Sciatic nerve (tissue), 2 donors: ENCODE measurements at regions not wholly inside any gene's neighbourhood (a gene's known extent, or its start where the extent isn't known, plus 50 kb on each side); places are given as distances from the start of the nearest gene placed in this dataset.

Experiments used
- ATAC-seq: fragments of 200-7000 bp; cut with Tn5 transposase; one replicate; pipeline ENCODE4 v1.9.1; 2020; ENCODE audit warnings: mild to moderate bottlenecking, moderate library complexity
- DNase-seq: peaks from one replicate; pipeline ENCODE4 v3.0.0-alpha.2; 2020; ENCODE audit warnings: low spot score
- intact Hi-C: fragments of 100-400 bp; cut with DNase I; formaldehyde crosslinking; loops from one replicate; pipeline ENCODE4 v1.14.2; 2022
- donor health status: DM: no; HTN: no; CAD: no.
- donor health status: DM: no; HTN: no; CAD: no.

GRCh38 chr17:5775098-5775497 lies 190.8 kb upstream of the NLRP1 start:
- ATAC-seq (no peak), DNase-seq (no peak)
- intact Hi-C loops: no loop called here

GRCh38 chr17:5780476-5780875 lies 196.2 kb upstream of the NLRP1 start:
- ATAC-seq: no peak
- DNase-seq: no peak
- intact Hi-C loops: no loop called here

DNA sequence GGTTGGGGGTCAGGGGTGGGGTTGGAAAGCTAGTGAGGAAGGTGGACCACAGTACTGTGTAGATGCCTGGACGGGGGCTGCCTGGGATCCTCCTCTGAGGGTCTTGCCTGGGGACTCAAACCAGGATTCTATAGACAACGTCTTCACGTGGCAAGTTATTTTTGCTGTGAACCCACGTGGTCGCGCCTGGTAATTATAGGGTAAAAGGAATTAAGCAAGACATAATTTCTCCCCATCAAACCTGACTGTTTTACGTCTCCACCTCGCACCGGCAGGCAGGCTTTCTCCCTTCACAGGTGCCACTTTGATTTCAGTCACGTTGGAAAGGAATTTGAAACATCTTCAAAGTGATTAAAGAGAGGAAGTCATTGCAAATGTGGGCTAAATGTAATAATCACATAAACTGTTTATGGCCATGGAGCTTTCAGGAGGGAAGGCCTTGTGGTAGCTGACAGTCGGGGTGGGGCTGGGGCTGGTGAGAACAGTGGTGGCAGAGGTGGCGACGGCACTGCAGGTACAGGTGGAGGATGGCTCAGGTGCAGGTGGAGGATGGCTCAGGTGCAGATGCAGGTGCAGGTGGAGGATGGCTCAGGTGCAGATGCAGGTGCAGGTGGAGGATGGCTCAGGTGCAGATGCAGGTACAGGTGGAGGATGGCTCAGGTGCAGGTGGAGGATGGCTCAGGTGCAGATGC lies 197.1 kb upstream of the NLRP1 start:
- intact Hi-C loops: no loop called here
- no peak for DNase-seq
- ATAC-seq: no peak

DNA sequence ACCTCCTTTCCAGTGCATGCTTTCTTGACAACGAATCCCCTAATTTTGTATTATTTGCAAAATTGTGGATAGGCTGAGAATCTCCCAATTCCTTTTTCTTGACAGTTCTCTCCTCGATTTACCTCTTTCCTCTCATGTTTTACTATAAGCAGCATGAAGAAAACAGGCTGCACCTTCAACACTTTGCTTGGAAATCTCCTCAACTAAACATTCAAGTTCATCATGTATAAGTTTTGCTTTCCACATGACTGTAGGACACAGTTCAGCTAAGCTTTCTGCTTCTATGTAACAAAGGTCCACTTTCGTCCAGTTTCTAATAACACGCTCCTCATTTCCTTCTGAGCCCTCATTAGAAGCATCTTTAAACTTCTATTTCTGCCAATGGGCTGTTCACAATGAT lies 199.0 kb upstream of the NLRP1 start:
- ATAC-seq (no peak), DNase-seq (no peak)
- intact Hi-C loops: no loop called here

GRCh38 chr17:5783851-5784250 lies 199.5 kb upstream of the NLRP1 start:
- intact Hi-C loops: no loop called here
- no peak for ATAC-seq
- DNase-seq: no peak

GRCh38 chr17:5784791-5785190 lies 200.5 kb upstream of the NLRP1 start:
- no peak for ATAC-seq
- intact Hi-C loops: no loop called here

GRCh38 chr17:5785338-5785737 lies 201.0 kb upstream of the NLRP1 start:
- intact Hi-C loops: no loop called here
- DNase-seq: no peak

More at GRCh38 chr17:5784791-5785190, 200.5 kb upstream of the NLRP1 start:
- DNase-seq: no peak

GRCh38 chr17:5785867-5786509 lies 201.7 kb upstream of the NLRP1 start:
- intact Hi-C loops: no loop called here
- DNase-seq (no peak), ATAC-seq (no peak)

More at GRCh38 chr17:5785338-5785737, 201.0 kb upstream of the NLRP1 start:
- ATAC-seq: no peak

- intact Hi-C loops: no loop called here
- ATAC-seq (no peak), DNase-seq (no peak)
These were observed 202.2 kb upstream of the NLRP1 start for GRCh38 chr17:5786510-5786875.

GRCh38 chr17:5788266-5788900 lies 204.1 kb upstream of the NLRP1 start:
- ATAC-seq: no peak
- DNase-seq: no peak
- intact Hi-C loops: no loop called here

DNA sequence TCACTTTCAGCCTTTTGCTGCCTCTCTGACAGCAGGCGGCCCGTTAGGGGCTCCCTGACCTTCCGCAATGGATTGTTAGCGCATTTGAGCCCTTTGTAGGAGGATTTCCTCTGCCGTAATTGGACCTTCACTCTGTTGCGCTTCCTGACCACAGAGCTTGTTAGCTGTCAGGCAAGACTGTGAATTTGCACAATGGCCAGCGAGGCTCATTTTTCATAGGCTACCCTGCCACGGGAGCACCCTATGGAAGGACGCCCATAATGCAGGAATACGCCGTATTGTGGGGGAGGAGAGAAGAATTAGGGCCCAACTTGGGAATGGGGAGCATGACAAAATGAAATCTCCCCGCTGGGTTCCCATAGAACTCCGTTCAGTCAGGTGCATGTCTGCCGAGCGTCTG lies 205.2 kb upstream of the NLRP1 start:
- intact Hi-C loops: no loop called here
- DNase-seq (no peak), ATAC-seq (no peak)

DNA sequence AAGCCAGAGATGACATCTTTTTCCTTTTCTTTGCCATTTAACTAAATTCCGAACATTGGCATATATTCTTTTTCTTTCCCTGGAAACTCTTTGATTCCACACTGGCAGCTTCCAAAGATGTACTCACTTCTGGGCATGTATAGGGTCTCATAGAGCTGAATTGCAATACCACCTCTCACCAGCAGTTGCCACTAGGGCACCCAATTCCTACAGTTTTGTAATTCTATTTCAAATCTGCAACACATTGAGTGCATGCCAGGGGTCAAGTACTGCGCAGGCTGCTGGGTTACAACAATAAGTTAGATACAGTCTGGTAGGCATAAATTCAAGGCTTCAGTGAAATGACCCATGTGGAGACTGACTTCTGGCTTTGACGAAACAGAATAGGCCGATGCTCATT lies 208.8 kb upstream of the NLRP1 start:
- intact Hi-C loops: no loop called here
- ATAC-seq: no peak
- no peak for DNase-seq

DNA sequence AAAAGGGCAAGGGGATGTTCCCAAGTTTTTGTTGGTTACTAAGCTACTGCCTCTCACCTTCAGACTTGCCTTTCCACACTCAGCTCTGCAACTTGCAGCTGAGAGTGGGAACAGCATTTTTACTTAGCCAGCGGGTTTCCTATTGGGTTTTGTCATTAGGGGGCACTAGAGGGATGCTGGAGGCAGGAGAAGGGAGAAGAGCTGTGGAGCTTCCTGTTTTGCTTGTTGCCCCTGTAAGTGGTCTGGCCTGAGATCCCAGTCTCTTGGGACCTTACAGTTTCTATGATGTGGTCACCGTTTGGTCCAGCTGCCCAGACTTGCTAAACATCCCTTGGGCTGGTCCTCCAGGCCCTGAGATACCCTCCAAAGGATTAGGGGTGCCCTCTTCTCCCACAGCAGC lies 209.6 kb upstream of the NLRP1 start:
- no peak for ATAC-seq

GRCh38 chr17:5794385-5794784 lies 210.1 kb upstream of the NLRP1 start:
- ATAC-seq: no peak

More for the DNA sequence above, 209.6 kb upstream of the NLRP1 start:
- DNase-seq: no peak
- intact Hi-C loops: no loop called here

DNA sequence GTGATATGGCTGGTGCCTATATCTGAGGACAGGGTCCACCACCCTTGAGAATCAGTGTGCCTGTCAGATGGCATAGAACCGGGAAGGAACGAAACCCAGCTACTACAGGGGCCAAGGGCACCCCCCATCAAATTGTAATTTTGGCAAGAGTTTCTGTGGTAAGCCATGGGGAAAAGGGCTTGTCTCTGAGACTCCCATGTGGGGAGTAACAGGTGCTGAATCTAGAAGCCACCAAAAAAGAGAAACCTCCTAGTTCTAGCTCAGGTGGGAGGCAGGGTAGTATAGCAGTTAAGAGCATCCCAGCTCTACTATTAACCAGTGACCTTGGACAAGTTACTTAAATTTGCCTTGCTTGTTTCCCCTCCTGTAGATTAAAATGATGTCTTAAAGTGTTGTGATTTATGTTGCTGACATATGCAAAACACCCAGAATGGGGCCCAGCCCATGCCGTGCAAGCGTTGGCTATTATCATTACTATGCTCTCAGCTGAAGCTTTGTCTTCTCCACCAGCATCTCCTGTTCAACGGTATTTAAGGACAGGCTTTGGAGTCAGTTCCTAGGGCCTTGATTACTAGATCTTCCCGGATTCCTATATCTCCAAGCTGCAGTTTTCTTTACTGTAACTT lies 210.7 kb upstream of the NLRP1 start:
- no peak for ATAC-seq
- intact Hi-C loops: loop anchor here (5.0 kb wide), 1 partner anchor 577 kb away; no protein-coding TSS in a partner anchor
- DNase-seq: no peak

More at GRCh38 chr17:5794385-5794784, 210.1 kb upstream of the NLRP1 start:
- intact Hi-C loops: no loop called here
- no peak for DNase-seq

- no peak for ATAC-seq
- intact Hi-C loops: loop anchor here (5.0 kb wide), 1 partner anchor 575 kb away; no protein-coding TSS in a partner anchor
These were observed 213.2 kb upstream of the NLRP1 start for GRCh38 chr17:5797447-5798050.

GRCh38 chr17:5798094-5798493 lies 213.8 kb upstream of the NLRP1 start:
- intact Hi-C loops: loop anchor here (5.0 kb wide), 1 partner anchor 574 kb away; no protein-coding TSS in a partner anchor
- DNase-seq (no peak), ATAC-seq (no peak)

More at GRCh38 chr17:5797447-5798050, 213.2 kb upstream of the NLRP1 start:
- DNase-seq: no peak

DNA sequence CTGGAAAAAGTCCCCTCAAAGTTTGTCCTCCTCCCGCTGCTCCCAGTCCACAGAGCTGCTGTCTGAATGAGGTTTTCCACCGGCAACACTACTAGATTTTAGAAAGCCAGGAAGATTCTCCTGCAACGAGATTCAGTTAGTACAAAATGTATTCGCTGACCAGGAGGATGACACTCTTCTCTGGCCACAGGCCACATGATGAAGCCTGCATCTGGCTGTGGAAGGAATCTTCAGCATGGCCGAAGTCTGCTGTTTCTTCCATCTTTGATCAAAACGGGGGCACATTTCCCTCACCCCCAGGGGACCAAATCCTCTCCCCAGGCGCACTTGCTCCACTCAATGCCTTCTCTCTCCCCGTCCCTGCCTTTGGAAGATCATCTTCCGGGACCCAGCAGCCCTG lies 215.8 kb upstream of the NLRP1 start:
- intact Hi-C loops: no loop called here
- no peak for ATAC-seq

GRCh38 chr17:5800646-5801045 lies 216.3 kb upstream of the NLRP1 start:
- ATAC-seq (no peak), DNase-seq (no peak)
- intact Hi-C loops: no loop called here

More for the DNA sequence above, 215.8 kb upstream of the NLRP1 start:
- DNase-seq: no peak
